Left renal pelvis (tissue), 4 donors: ENCODE measurements at regions not wholly inside any gene's neighbourhood (a gene's known extent, or its start where the extent isn't known, plus 50 kb on each side); places are given as distances from the start of the nearest gene placed in this dataset.
"Not testable (repeated sequence)": the region's sequence is repeated elsewhere in the genome, so short reads cannot be mapped to it uniquely, and the experiment has no call there.

Experiments
- DNase-seq, 4 donors: peaks; one replicate each; pipeline ENCODE4 v3.0.0-alpha.2; 2013; ENCODE audit warnings: low read depth in 4 of 4, low spot score in 3 of 4

- no peak for DNase-seq
These were observed 1316.7 kb upstream of the TMEM132C start for GRCh38 chr12:126950266-126950665.

GRCh38 chr12:126952096-126953007 is 1314.6 kb upstream of the TMEM132C start:
- DNase-seq: no peak

- no peak for DNase-seq
These were observed 1313.5 kb upstream of the TMEM132C start for GRCh38 chr12:126953365-126953889.

GRCh38 chr12:126960221-126960620 is 1306.7 kb upstream of the TMEM132C start:
- no peak for DNase-seq

GRCh38 chr12:126960709-126961108 is 1306.3 kb upstream of the TMEM132C start:
- DNase-seq: no peak

- no peak for DNase-seq
These were observed 1303.1 kb upstream of the TMEM132C start for GRCh38 chr12:126963825-126964224.

- DNase-seq: no peak
These were observed 1300.5 kb upstream of the TMEM132C start for GRCh38 chr12:126966498-126966897.

GRCh38 chr12:126967152-126967551 is 1299.8 kb upstream of the TMEM132C start:
- no peak for DNase-seq

- no peak for DNase-seq
These were observed 1292.2 kb upstream of the TMEM132C start for GRCh38 chr12:126974779-126975178.

- no peak for DNase-seq
These were observed 1290.4 kb upstream of the TMEM132C start for GRCh38 chr12:126976579-126976978.

GRCh38 chr12:126979564-126979963 is 1287.4 kb upstream of the TMEM132C start:
- DNase-seq: not testable (repeated sequence)

- no peak for DNase-seq
These were observed 1284.3 kb upstream of the TMEM132C start for GRCh38 chr12:126982707-126983106.

- not testable (repeated sequence) for DNase-seq
These were observed 1283.2 kb upstream of the TMEM132C start for GRCh38 chr12:126983735-126984134.

GRCh38 chr12:126985663-126986062 is 1281.3 kb upstream of the TMEM132C start:
- not testable (repeated sequence) for DNase-seq

GRCh38 chr12:126989532-126989931 is 1277.4 kb upstream of the TMEM132C start:
- DNase-seq: no peak

- no peak for DNase-seq
These were observed 1273.1 kb upstream of the TMEM132C start for GRCh38 chr12:126993898-126994297.

GRCh38 chr12:126994599-126994998 is 1272.4 kb upstream of the TMEM132C start:
- no peak for DNase-seq

GRCh38 chr12:126998031-126998430 is 1268.9 kb upstream of the TMEM132C start:
- no peak for DNase-seq

GRCh38 chr12:126998747-126999285 is 1268.2 kb upstream of the TMEM132C start:
- DNase-seq: no peak

GRCh38 chr12:126999352-126999751 is 1267.6 kb upstream of the TMEM132C start:
- no peak for DNase-seq

- DNase-seq: no peak
These were observed 1261.6 kb upstream of the TMEM132C start for GRCh38 chr12:127005406-127005805.

GRCh38 chr12:127006972-127007371 is 1260.0 kb upstream of the TMEM132C start:
- no peak for DNase-seq
